Smooth muscle cell (in vitro differentiated cells): ENCODE measurements at regions not wholly inside any gene's neighbourhood (a gene's known extent, or its start where the extent isn't known, plus 50 kb on each side); places are given as distances from the start of the nearest gene placed in this dataset.

Experiments
- DNase-seq: peaks from one replicate; lab custom pipeline; 2025; ENCODE audit not compliant: unreplicated experiment; lab: John Stamatoyannopoulos, UW
- H2AFZ ChIP-seq: fragments of 200-600 bp; sonication (generic); 2 replicates; pipeline ENCODE4 v1.6.0; 2016; ENCODE audit warnings: antibody characterized with exemption, low read depth, mild to moderate bottlenecking
- H3F3A ChIP-seq: fragments of 200-600 bp; sonication (generic); 2 replicates; pipeline ENCODE4 v1.6.0; 2017; ENCODE audit warnings: antibody characterized with exemption, low read depth
- H3K27ac ChIP-seq: fragments of 200-600 bp; sonication (generic); 2 replicates; pipeline ENCODE4 v1.5.1; 2016; ENCODE audit warnings: low read depth, mild to moderate bottlenecking
- H3K27me3 ChIP-seq: fragments of 200-600 bp; sonication (generic); 2 replicates; pipeline ENCODE4 v1.6.1; 2016; ENCODE audit warnings: low read depth, mild to moderate bottlenecking
- H3K36me3 ChIP-seq: fragments of 200-600 bp; sonication (generic); 2 replicates; pipeline ENCODE4 v1.5.1; 2016; ENCODE audit warnings: low read depth
- H3K4me1 ChIP-seq: fragments of 200-600 bp; sonication (generic); 2 replicates; pipeline ENCODE4 v1.5.1; 2016; ENCODE audit warnings: low read depth
- H3K4me2 ChIP-seq: fragments of 200-600 bp; sonication (generic); 2 replicates; pipeline ENCODE4 v1.6.0; 2016; ENCODE audit warnings: mild to moderate bottlenecking
- H3K4me3 ChIP-seq: fragments of 200-600 bp; sonication (generic); 2 replicates; pipeline ENCODE4 v1.5.1; 2016; ENCODE audit warnings: mild to moderate bottlenecking
- H3K79me2 ChIP-seq: fragments of 200-600 bp; sonication (generic); 2 replicates; pipeline ENCODE4 v1.6.0; 2016; ENCODE audit warnings: low read depth, mild to moderate bottlenecking
- H3K9ac ChIP-seq: fragments of 200-600 bp; sonication (generic); 2 replicates; pipeline ENCODE4 v1.6.0; 2016; ENCODE audit warnings: low read depth
- H3K9me3 ChIP-seq: fragments of 200-600 bp; sonication (generic); replicated peaks from 2 replicates; pipeline ENCODE4 v1.5.1; 2016; ENCODE audit warnings: low read depth
- H4K20me1 ChIP-seq: fragments of 200-600 bp; sonication (generic); 2 replicates; pipeline ENCODE4 v1.6.0; 2016; ENCODE audit warnings: low read depth
- CTCF ChIP-seq: fragments of 200-600 bp; sonication (generic); IDR thresholded peaks from 2 replicates; pipeline ENCODE4 v1.5.1; 2017; ENCODE audit warnings: borderline replicate concordance, mild to moderate bottlenecking, antibody characterized with exemption; ENCODE audit not compliant: insufficient read depth, poor library complexity, severe bottlenecking
- WGBS: methylation state at CpG from one replicate; pipeline ENCODE4 v1.1.7; 2016; ENCODE audit warnings: low lambda C conversion rate; 5-methylcytosine and 5-hydroxymethylcytosine counted together

GRCh38 chr4:108249397-108249796 lies 80.7 kb upstream of the LEF1 start:
- Histone ChIP-seq H3K79me2 (no peaks in the 10 kb centered on the region), H3K4me2 (no peak overlapping the region), H3K4me3 (no peak overlapping the region), H3K9ac (no peak overlapping the region), H3K27me3 (no peaks in the 10 kb centered on the region), H3K27ac (no peak overlapping the region), H3K4me1 (no peaks in the 10 kb centered on the region), H2AFZ (no peak overlapping the region), H3K36me3 (no peaks in the 10 kb centered on the region), H4K20me1 (no peaks in the 10 kb centered on the region), H3F3A (no peaks in the 10 kb centered on the region), H3K9me3 (peaks cover 10% of the 10 kb centered on the region)
- no peak for TF ChIP-seq CTCF
- no peak for DNase-seq

- WGBS: 77% methylated on average over 3 of the region's 3 CpGs
Observed at GRCh38 chr4:108247387-108248049, 78.8 kb upstream of the LEF1 start.

GRCh38 chr4:108244606-108245005 lies 75.9 kb upstream of the LEF1 start:
- no peak for DNase-seq
- Histone ChIP-seq H3K27me3 (no peaks in the 10 kb centered on the region), H3K4me2 (no peak overlapping the region), H2AFZ (no peak overlapping the region), H3F3A (peaks cover 2% of the 10 kb centered on the region), H3K27ac (no peak overlapping the region), H3K36me3 (no peaks in the 10 kb centered on the region), H3K4me3 (no peak overlapping the region), H3K79me2 (no peaks in the 10 kb centered on the region), H3K4me1 (no peaks in the 10 kb centered on the region), H4K20me1 (no peaks in the 10 kb centered on the region), H3K9me3 (peaks cover 6% of the 10 kb centered on the region), H3K9ac (no peak overlapping the region)
- no peak for TF ChIP-seq CTCF
- WGBS: 80% methylated on average over 2 of the region's 2 CpGs

More at GRCh38 chr4:108247387-108248049, 78.8 kb upstream of the LEF1 start:
- no peak for DNase-seq
- H3K9me3 ChIP-seq: peaks cover 10% of the 10 kb centered on the region
- no peak overlapping the region for H3K4me3 ChIP-seq
- H3K27ac ChIP-seq: no peak overlapping the region
- H3F3A ChIP-seq: no peaks in the 10 kb centered on the region
- no peaks in the 10 kb centered on the region for H3K79me2 ChIP-seq
- no peak overlapping the region for H3K4me2 ChIP-seq
- no peaks in the 10 kb centered on the region for H3K4me1 ChIP-seq
- no peak overlapping the region for H2AFZ ChIP-seq
- no peak overlapping the region for H3K9ac ChIP-seq
- H3K36me3 ChIP-seq: no peaks in the 10 kb centered on the region
- TF ChIP-seq CTCF: no peak
- H4K20me1 ChIP-seq: no peaks in the 10 kb centered on the region
- no peaks in the 10 kb centered on the region for H3K27me3 ChIP-seq

- H3F3A ChIP-seq: peaks cover 3% of the 10 kb centered on the region
- H3K9me3 ChIP-seq: no peaks in the 10 kb centered on the region
- no peaks in the 10 kb centered on the region for H3K79me2 ChIP-seq
- no peak for TF ChIP-seq CTCF
- H4K20me1 ChIP-seq: no peaks in the 10 kb centered on the region
- H3K4me3 ChIP-seq: no peak overlapping the region
- no peaks in the 10 kb centered on the region for H3K36me3 ChIP-seq
- no peaks in the 10 kb centered on the region for H3K27me3 ChIP-seq
- H3K9ac ChIP-seq: no peak overlapping the region
- H2AFZ ChIP-seq: no peak overlapping the region
- peak overlapping the region; percentile 36 for H3K27ac ChIP-seq
- H3K4me2 ChIP-seq: peak overlapping the region; percentile 7
- no peak for DNase-seq
- no peaks in the 10 kb centered on the region for H3K4me1 ChIP-seq
Observed at GRCh38 chr4:108240366-108240765, 71.6 kb upstream of the LEF1 start.
